Loucy (cell line): ENCODE measurements at regions not wholly inside any gene's neighbourhood (a gene's known extent, or its start where the extent isn't known, plus 50 kb on each side); places are given as distances from the start of the nearest gene placed in this dataset.

ENCODE experiments used
- H2AFZ ChIP-seq: fragments of 200-600 bp; sonication (generic); 2 replicates; pipeline ENCODE4 v1.6.0; 2016; ENCODE audit warnings: antibody characterized with exemption, mild to moderate bottlenecking, low read length, moderate library complexity
- H3F3A ChIP-seq: fragments of 200-600 bp; 2 replicates; pipeline ENCODE4 v1.6.0; 2016; ENCODE audit warnings: antibody characterized with exemption, low read depth, mild to moderate bottlenecking
- H3K27me3 ChIP-seq: fragments of 200-600 bp; sonication (generic); 2 replicates; pipeline ENCODE4 v1.6.1; 2014; ENCODE audit warnings: low read length, mild to moderate bottlenecking; ENCODE audit not compliant: insufficient read depth, poor library complexity, severe bottlenecking
- H3K36me3 ChIP-seq: fragments of 200-600 bp; sonication (generic); 2 replicates; pipeline ENCODE4 v1.6.1; 2016; ENCODE audit warnings: low read length; ENCODE audit not compliant: insufficient read depth
- H3K4me1 ChIP-seq: fragments of 200-600 bp; sonication (generic); 2 replicates; pipeline ENCODE4 v1.5.1; 2014; ENCODE audit warnings: low read length, mild to moderate bottlenecking; ENCODE audit not compliant: insufficient read depth, poor library complexity, severe bottlenecking
- H3K4me2 ChIP-seq: fragments of 200-600 bp; sonication (generic); 2 replicates; pipeline ENCODE4 v1.6.0; 2014; ENCODE audit warnings: antibody characterized with exemption, low read length, low read depth, mild to moderate bottlenecking; ENCODE audit not compliant: poor library complexity, severe bottlenecking
- H3K4me3 ChIP-seq: fragments of 200-600 bp; sonication (generic); 2 replicates; pipeline ENCODE4 v1.5.1; 2014; ENCODE audit warnings: low read length, mild to moderate bottlenecking, mixed read lengths; ENCODE audit not compliant: poor library complexity, severe bottlenecking
- H3K79me2 ChIP-seq: fragments of 200-600 bp; sonication (generic); 2 replicates; pipeline ENCODE4 v1.6.1; 2014; ENCODE audit warnings: low read length; ENCODE audit not compliant: insufficient read depth
- H3K9ac ChIP-seq: fragments of 200-600 bp; sonication (generic); 2 replicates; pipeline ENCODE4 v1.6.0; 2014; ENCODE audit warnings: mild to moderate bottlenecking, low read depth, low read length, moderate library complexity; ENCODE audit not compliant: poor library complexity, severe bottlenecking
- H3K9me2 ChIP-seq: fragments of 200-600 bp; sonication (generic); replicated peaks from 2 replicates; pipeline ENCODE4 v1.6.1; 2016; ENCODE audit warnings: low read depth, low read length, mixed read lengths
- H3K9me3 ChIP-seq: fragments of 200-600 bp; sonication (generic); 2 replicates; pipeline ENCODE4 v1.6.1; 2014; ENCODE audit warnings: mild to moderate bottlenecking, antibody characterized with exemption, low read length, low read depth; ENCODE audit not compliant: insufficient read depth
- H4K20me1 ChIP-seq: fragments of 200-600 bp; sonication (generic); 2 replicates; pipeline ENCODE4 v1.6.0; 2014; ENCODE audit warnings: antibody characterized with exemption, low read length, mild to moderate bottlenecking; ENCODE audit not compliant: insufficient read depth, poor library complexity, severe bottlenecking
- EZH2phosphoT487 ChIP-seq: fragments of 200-600 bp; IDR thresholded peaks from 2 replicates; pipeline ENCODE4 v1.6.1; 2018; ENCODE audit warnings: antibody characterized with exemption, mild to moderate bottlenecking, moderate library complexity, borderline replicate concordance
- TF ChIP-seq, protein P1 (sequence below): fragments of 200-600 bp; sonication (generic); conservative IDR thresholded peaks from 2 replicates; pipeline ENCODE4 v1.5.1; 2014; ENCODE audit warnings: mild to moderate bottlenecking, antibody characterized with exemption, low read length

DNA sequence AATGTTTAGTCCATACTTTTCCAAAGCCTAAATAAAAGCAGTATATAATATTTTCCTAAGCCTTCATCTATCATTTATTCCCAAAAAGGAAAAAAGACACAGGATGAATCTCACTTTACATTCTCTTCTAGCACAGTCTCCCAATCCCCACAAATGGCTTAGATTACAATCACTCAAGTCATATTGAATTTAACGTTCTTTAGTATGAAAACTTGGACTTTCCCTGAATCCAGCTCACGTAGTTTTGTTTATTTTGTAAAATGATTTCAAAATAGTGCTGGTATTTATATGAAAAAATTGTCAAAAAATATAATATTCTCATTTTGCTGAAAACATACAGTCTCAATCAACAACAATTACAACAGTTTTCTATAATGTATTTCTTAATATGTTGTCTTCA is 137.7 kb upstream of the CCDC150 start:
- Histone ChIP-seq H3K9me3 (peaks cover 18% of the 10 kb centered on the region), H3F3A (no peaks in the 10 kb centered on the region), H3K4me1 (peaks cover 4% of the 10 kb centered on the region), H3K9me2 (no peaks in the 10 kb centered on the region), H4K20me1 (no peaks in the 10 kb centered on the region), H2AFZ (no peak overlapping the region), H3K79me2 (no peaks in the 10 kb centered on the region), H3K36me3 (no peaks in the 10 kb centered on the region), H3K4me2 (no peak overlapping the region), H3K9ac (no peak overlapping the region), H3K27me3 (no peaks in the 10 kb centered on the region), H3K4me3 (no peak overlapping the region)
- TF ChIP-seq, protein P1, sequence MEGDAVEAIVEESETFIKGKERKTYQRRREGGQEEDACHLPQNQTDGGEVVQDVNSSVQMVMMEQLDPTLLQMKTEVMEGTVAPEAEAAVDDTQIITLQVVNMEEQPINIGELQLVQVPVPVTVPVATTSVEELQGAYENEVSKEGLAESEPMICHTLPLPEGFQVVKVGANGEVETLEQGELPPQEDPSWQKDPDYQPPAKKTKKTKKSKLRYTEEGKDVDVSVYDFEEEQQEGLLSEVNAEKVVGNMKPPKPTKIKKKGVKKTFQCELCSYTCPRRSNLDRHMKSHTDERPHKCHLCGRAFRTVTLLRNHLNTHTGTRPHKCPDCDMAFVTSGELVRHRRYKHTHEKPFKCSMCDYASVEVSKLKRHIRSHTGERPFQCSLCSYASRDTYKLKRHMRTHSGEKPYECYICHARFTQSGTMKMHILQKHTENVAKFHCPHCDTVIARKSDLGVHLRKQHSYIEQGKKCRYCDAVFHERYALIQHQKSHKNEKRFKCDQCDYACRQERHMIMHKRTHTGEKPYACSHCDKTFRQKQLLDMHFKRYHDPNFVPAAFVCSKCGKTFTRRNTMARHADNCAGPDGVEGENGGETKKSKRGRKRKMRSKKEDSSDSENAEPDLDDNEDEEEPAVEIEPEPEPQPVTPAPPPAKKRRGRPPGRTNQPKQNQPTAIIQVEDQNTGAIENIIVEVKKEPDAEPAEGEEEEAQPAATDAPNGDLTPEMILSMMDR: no peak
- no peak for TF ChIP-seq EZH2phosphoT487

DNA sequence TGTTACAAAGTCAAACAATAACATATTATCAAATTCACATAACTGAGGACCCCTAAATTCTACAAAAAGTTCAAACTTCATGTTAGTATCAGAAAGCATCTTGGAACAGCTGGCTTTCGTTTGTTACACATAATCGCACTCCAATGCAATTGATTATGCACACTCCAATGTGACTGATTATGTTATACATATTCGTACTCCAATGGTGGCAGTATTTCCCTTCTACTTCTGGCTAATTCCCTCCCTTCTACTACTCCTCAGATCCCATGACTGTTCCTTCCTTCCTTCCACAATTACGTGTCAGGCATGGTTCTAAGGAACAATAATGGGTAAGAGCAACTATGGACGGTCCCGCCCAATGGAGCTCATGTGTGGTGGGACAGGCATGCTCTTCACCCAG is 137.1 kb upstream of the CCDC150 start:
- Histone ChIP-seq H3K4me3 (no peak overlapping the region), H3K9ac (no peak overlapping the region), H3K4me2 (no peak overlapping the region), H3F3A (no peaks in the 10 kb centered on the region), H3K9me2 (no peaks in the 10 kb centered on the region), H3K79me2 (no peaks in the 10 kb centered on the region), H2AFZ (no peak overlapping the region), H3K4me1 (peaks cover 4% of the 10 kb centered on the region), H3K36me3 (no peaks in the 10 kb centered on the region), H3K27me3 (no peaks in the 10 kb centered on the region), H3K9me3 (peaks cover 18% of the 10 kb centered on the region), H4K20me1 (no peaks in the 10 kb centered on the region)
- TF ChIP-seq, protein P1: no peak
- TF ChIP-seq EZH2phosphoT487: no peak

DNA sequence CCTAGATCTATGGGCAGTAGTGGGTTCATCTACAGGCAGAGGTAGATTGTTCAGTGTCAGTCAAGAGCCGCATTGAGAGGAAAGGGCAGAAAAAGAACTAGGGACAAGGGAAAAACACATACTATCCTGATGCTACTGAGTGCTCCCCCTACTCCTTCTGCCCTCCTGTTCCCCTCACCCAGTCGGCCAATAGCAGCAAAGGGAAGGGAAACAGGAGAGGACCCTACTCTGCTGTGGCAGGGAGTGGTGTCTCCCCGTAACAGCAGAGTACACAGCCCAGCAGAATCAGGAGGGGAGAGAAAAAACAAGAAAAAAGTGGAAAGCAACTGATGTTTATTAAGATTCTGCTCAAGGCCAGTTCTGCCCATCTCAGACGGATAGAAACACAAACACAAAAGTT is 136.1 kb upstream of the CCDC150 start:
- H3K36me3 ChIP-seq: no peaks in the 10 kb centered on the region
- no peak overlapping the region for H2AFZ ChIP-seq
- no peak overlapping the region for H3K9ac ChIP-seq
- H4K20me1 ChIP-seq: no peaks in the 10 kb centered on the region
- H3K9me2 ChIP-seq: no peaks in the 10 kb centered on the region
- no peak overlapping the region for H3K4me3 ChIP-seq
- no peak overlapping the region for H3K4me2 ChIP-seq
- H3K9me3 ChIP-seq: peaks cover 16% of the 10 kb centered on the region
- H3K79me2 ChIP-seq: no peaks in the 10 kb centered on the region
- H3K27me3 ChIP-seq: no peaks in the 10 kb centered on the region
- no peak for TF ChIP-seq EZH2phosphoT487
- TF ChIP-seq, protein P1: no peak
- peaks cover 4% of the 10 kb centered on the region for H3K4me1 ChIP-seq
- no peaks in the 10 kb centered on the region for H3F3A ChIP-seq
